ENCODE measurements at regions not wholly inside any gene's neighbourhood (a gene's known extent, or its start where the extent isn't known, plus 50 kb on each side); places are given as distances from the start of the nearest gene placed in this dataset.

- no peak for TF ChIP-seq CTCF (IDR thresholded peaks at IDR 0.05; ENCODE audit: unreplicated experiment)
These were observed 103.4 kb upstream of the TMEM18 start for GRCh38 chr2:780581-780980.

GRCh38 chr2:780002-780401, 102.8 kb upstream of the TMEM18 start:
- H3K27me3 Mint-ChIP-seq, result peaks cover 11% of the 10 kb centered on the region
- H3K36me3 Mint-ChIP-seq (ENCODE audit: insufficient read depth), result no peaks in the 10 kb centered on the region
- peaks cover 4% of the 10 kb centered on the region for H3K4me1 Mint-ChIP-seq (ENCODE audit: low read depth)
- no peak for DNase-seq (ENCODE audit: low spot score, unreplicated experiment)
- TF ChIP-seq CTCF (IDR thresholded peaks at IDR 0.05; ENCODE audit: unreplicated experiment), result no peak
- H3K4me3 Mint-ChIP-seq (ENCODE audit: low read depth), result no peak overlapping the region
- H3K27ac Mint-ChIP-seq, result no peak overlapping the region
- H3K9me3 Mint-ChIP-seq (ENCODE audit: low read depth), result no peaks in the 10 kb centered on the region

More at GRCh38 chr2:780581-780980, 103.4 kb upstream of the TMEM18 start:
- DNase-seq (ENCODE audit: low spot score, unreplicated experiment), result no peak
- Mint-ChIP-seq H3K27me3 (peaks cover 11% of the 10 kb centered on the region), H3K36me3 (ENCODE audit: insufficient read depth) (no peaks in the 10 kb centered on the region), H3K4me3 (ENCODE audit: low read depth) (no peak overlapping the region), H3K9me3 (ENCODE audit: low read depth) (no peaks in the 10 kb centered on the region), H3K27ac (no peak overlapping the region), H3K4me1 (ENCODE audit: low read depth) (peaks cover 4% of the 10 kb centered on the region)

- Mint-ChIP-seq H3K36me3 (ENCODE audit: insufficient read depth) (no peaks in the 10 kb centered on the region), H3K4me3 (ENCODE audit: low read depth) (no peak overlapping the region), H3K4me1 (ENCODE audit: low read depth) (peaks cover 6% of the 10 kb centered on the region), H3K27ac (no peak overlapping the region), H3K9me3 (ENCODE audit: low read depth) (no peaks in the 10 kb centered on the region), H3K27me3 (peaks cover 11% of the 10 kb centered on the region)
- TF ChIP-seq CTCF (IDR thresholded peaks at IDR 0.05; ENCODE audit: unreplicated experiment), result no peak
- no peak for DNase-seq (ENCODE audit: low spot score, unreplicated experiment)
These were observed 101.6 kb upstream of the TMEM18 start for GRCh38 chr2:778731-779350.

- TF ChIP-seq CTCF (IDR thresholded peaks at IDR 0.05; ENCODE audit: unreplicated experiment), result no peak
- Mint-ChIP-seq H3K4me3 (ENCODE audit: low read depth) (no peak overlapping the region), H3K9me3 (ENCODE audit: low read depth) (no peaks in the 10 kb centered on the region), H3K27me3 (peaks cover 11% of the 10 kb centered on the region), H3K4me1 (ENCODE audit: low read depth) (peaks cover 7% of the 10 kb centered on the region), H3K27ac (no peak overlapping the region), H3K36me3 (ENCODE audit: insufficient read depth) (no peaks in the 10 kb centered on the region)
- no peak for DNase-seq (ENCODE audit: low spot score, unreplicated experiment)
These were observed 100.3 kb upstream of the TMEM18 start for GRCh38 chr2:777546-777945.

- no peak for TF ChIP-seq CTCF (IDR thresholded peaks at IDR 0.05; ENCODE audit: unreplicated experiment)
- H3K27ac Mint-ChIP-seq, result no peak overlapping the region
- H3K9me3 Mint-ChIP-seq (ENCODE audit: low read depth), result no peaks in the 10 kb centered on the region
- H3K27me3 Mint-ChIP-seq, result peaks cover 13% of the 10 kb centered on the region
- no peaks in the 10 kb centered on the region for H3K36me3 Mint-ChIP-seq (ENCODE audit: insufficient read depth)
- H3K4me1 Mint-ChIP-seq (ENCODE audit: low read depth), result peaks cover 7% of the 10 kb centered on the region
- H3K4me3 Mint-ChIP-seq (ENCODE audit: low read depth), result no peak overlapping the region
- no peak for DNase-seq (ENCODE audit: low spot score, unreplicated experiment)
These were observed 99.8 kb upstream of the TMEM18 start for GRCh38 chr2:777051-777450.
